ENCODE measurements at regions not wholly inside any gene's neighbourhood (a gene's known extent, or its start where the extent isn't known, plus 50 kb on each side); places are given as distances from the start of the nearest gene placed in this dataset.

DNA sequence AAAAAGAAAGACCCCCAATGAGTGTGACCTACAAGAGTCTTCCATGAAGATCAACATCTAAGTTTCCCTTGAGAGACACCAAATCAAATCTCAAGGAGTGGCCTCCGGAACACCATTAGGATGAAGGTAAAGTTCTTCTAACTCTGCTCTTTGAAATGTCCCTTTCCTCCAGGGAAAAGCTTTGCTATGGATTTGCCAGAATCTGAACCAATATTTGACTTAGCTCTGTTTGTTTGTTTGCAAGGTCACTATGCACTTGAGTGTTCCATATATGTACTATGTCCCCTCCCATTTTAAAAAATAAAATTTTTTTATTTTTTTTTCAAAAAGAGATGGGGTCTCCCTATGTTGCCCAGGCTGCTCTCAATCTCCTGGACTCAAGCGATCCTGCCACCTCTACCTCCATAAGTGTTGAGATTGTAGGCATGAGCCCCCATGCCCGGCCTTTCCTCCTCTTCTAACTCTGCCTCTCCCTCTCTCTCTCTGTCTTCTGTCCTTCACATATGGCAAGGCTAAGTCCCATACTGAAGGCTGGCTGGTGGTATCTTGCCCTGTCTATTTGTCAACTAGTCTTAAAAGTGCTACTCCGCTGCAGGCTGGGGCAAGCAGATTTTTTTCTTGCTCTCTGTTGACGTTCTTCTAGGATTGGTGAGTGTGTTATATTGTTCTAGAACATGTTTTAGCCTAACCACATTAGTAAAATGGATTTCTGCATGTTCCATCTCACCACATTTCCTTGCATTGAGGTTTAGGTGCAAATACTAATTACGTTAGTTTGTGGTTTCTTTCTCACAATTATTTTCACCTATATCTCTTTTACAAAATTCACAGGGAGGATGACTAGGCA is 276.7 kb upstream of the DYNLRB2 start:
- intact Hi-C loops (cut with micrococcal nuclease) = no loop called here
- Mint-ChIP-seq H3K9me3 (ENCODE audit: unreplicated experiment) (no peaks in the 10 kb centered on the region), H3K36me3 (ENCODE audit: insufficient read depth, unreplicated experiment) (no peaks in the 10 kb centered on the region), H3K4me1 (ENCODE audit: insufficient read depth, unreplicated experiment) (no peaks in the 10 kb centered on the region), H3K27ac (ENCODE audit: low read depth, unreplicated experiment) (no peak overlapping the region), H3K4me3 (ENCODE audit: unreplicated experiment) (no peak overlapping the region), H3K27me3 (ENCODE audit: insufficient read depth, unreplicated experiment) (no peaks in the 10 kb centered on the region)
- no peak for DNase-seq (ENCODE audit: unreplicated experiment)
- no TSS peak for BruUV-seq (replicated peaks)
- CTCF ChIA-PET = interaction anchor here (0.5 kb wide), 1 partner anchor 985 kb away, joined by 3 read pairs; no protein-coding TSS in a partner anchor
- TF ChIP-seq, protein P1, sequence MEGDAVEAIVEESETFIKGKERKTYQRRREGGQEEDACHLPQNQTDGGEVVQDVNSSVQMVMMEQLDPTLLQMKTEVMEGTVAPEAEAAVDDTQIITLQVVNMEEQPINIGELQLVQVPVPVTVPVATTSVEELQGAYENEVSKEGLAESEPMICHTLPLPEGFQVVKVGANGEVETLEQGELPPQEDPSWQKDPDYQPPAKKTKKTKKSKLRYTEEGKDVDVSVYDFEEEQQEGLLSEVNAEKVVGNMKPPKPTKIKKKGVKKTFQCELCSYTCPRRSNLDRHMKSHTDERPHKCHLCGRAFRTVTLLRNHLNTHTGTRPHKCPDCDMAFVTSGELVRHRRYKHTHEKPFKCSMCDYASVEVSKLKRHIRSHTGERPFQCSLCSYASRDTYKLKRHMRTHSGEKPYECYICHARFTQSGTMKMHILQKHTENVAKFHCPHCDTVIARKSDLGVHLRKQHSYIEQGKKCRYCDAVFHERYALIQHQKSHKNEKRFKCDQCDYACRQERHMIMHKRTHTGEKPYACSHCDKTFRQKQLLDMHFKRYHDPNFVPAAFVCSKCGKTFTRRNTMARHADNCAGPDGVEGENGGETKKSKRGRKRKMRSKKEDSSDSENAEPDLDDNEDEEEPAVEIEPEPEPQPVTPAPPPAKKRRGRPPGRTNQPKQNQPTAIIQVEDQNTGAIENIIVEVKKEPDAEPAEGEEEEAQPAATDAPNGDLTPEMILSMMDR (IDR thresholded peaks at IDR 0.05; ENCODE audit: unreplicated experiment) = no peak
- POLR2A ChIA-PET = no interaction called here

DNA sequence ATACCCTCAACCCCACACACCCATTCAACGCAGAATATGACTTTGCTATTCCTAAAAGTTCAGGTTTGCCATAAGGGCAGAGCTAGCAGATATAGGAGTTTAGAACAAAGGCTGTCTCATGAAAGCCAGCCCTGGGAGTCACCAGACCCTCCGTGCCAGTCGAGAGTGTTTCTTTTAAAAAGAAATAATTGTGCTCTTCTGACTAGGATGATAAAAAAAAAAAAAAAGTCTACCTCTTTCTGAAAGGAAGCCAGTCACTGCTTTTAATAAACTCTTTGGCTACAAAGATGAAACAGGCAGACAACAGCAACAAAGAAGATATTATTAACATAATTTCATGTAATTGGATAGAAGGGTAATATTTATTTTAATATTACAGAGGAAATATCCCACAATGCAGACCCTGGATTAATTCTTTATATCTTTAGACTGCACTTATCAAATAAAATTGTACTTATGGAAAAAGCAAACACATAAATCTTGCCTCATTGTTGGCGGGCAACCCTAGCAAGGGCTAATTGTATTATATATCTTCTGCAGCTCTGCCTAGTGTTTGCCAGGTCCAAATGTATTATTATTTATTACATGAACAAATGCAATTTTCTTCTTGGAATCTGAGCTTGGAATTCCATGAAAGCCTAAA is 277.5 kb upstream of the DYNLRB2 start:
- DNase-seq (ENCODE audit: unreplicated experiment) = no peak
- intact Hi-C loops (cut with micrococcal nuclease) = no loop called here
- no peak overlapping the region for H3K27ac Mint-ChIP-seq (ENCODE audit: low read depth, unreplicated experiment)
- TF ChIP-seq, protein P1 (IDR thresholded peaks at IDR 0.05; ENCODE audit: unreplicated experiment) = no peak
- H3K9me3 Mint-ChIP-seq (ENCODE audit: unreplicated experiment) = no peaks in the 10 kb centered on the region
- CTCF ChIA-PET = interaction anchor here (0.6 kb wide), 1 partner anchor 711 kb away, joined by 3 read pairs; no protein-coding TSS in a partner anchor
- no TSS peak for BruUV-seq (replicated peaks)
- POLR2A ChIA-PET = no interaction called here
- no peak overlapping the region for H3K4me3 Mint-ChIP-seq (ENCODE audit: unreplicated experiment)
- H3K4me1 Mint-ChIP-seq (ENCODE audit: insufficient read depth, unreplicated experiment) = no peaks in the 10 kb centered on the region
- no peaks in the 10 kb centered on the region for H3K36me3 Mint-ChIP-seq (ENCODE audit: insufficient read depth, unreplicated experiment)
- H3K27me3 Mint-ChIP-seq (ENCODE audit: insufficient read depth, unreplicated experiment) = no peaks in the 10 kb centered on the region

DNA sequence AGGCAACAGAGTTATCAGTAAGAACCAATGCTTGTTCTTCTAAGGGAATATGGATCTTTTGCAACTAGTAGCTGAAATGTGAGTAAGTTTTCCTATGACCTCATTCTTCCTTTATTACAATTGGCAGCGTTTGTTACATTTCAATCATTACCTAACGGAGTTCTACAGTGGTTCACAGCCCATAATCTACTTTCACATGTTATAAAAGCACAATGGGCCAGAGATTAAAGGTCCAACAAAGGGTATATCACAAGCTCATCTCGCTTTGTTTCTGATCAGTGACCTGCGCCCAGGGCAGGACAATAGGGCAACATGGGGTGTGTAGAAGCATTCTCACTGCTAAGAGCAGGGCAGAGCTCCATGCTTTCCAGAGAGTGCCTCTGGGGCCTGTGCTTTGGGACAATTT is 279.9 kb upstream of the DYNLRB2 start:
- H3K4me1 Mint-ChIP-seq (ENCODE audit: insufficient read depth, unreplicated experiment) = no peaks in the 10 kb centered on the region
- POLR2A ChIA-PET = interaction anchor here (1.1 kb wide), 1 partner anchor 12 kb away, joined by 4 read pairs; no protein-coding TSS in a partner anchor
- no peak overlapping the region for H3K27ac Mint-ChIP-seq (ENCODE audit: low read depth, unreplicated experiment)
- H3K4me3 Mint-ChIP-seq (ENCODE audit: unreplicated experiment) = no peak overlapping the region
- TF ChIP-seq, protein P1 (IDR thresholded peaks at IDR 0.05; ENCODE audit: unreplicated experiment) = no peak
- no peaks in the 10 kb centered on the region for H3K36me3 Mint-ChIP-seq (ENCODE audit: insufficient read depth, unreplicated experiment)
- DNase-seq (ENCODE audit: unreplicated experiment) = no peak
- H3K9me3 Mint-ChIP-seq (ENCODE audit: unreplicated experiment) = no peaks in the 10 kb centered on the region
- CTCF ChIA-PET = interaction anchor here (0.7 kb wide), 1 partner anchor 13 kb away, joined by 3 read pairs; no protein-coding TSS in a partner anchor
- intact Hi-C loops (cut with micrococcal nuclease) = no loop called here
- no TSS peak for BruUV-seq (replicated peaks)
- no peaks in the 10 kb centered on the region for H3K27me3 Mint-ChIP-seq (ENCODE audit: insufficient read depth, unreplicated experiment)

DNA sequence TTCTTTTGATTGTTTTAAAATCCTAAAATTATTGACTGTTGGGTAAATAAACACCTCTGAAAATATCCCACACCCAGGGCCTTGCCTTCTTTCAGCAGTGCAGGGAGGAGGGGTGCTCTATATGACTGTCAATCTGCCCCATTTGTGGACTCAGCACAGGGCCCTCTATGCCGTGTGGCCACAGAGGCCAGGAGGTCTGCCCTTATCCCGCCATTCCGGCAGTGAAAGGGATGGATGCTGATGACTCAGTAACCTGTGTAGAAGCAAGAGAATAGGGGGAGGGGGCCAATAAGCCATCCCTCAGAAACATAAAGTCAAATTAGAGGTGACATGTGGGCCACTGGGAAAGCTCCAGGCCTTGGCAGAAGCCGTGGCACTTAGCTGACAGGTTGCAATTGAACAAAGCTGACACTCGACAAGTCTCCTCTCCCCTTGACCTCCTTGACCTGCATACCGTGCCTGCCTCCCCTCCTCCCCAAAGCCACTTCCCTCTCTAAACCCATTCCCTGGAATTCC is 281.4 kb upstream of the DYNLRB2 start:
- no TSS peak for BruUV-seq (replicated peaks)
- H3K27ac Mint-ChIP-seq (ENCODE audit: low read depth, unreplicated experiment) = no peak overlapping the region
- no peaks in the 10 kb centered on the region for H3K9me3 Mint-ChIP-seq (ENCODE audit: unreplicated experiment)
- no peaks in the 10 kb centered on the region for H3K27me3 Mint-ChIP-seq (ENCODE audit: insufficient read depth, unreplicated experiment)
- intact Hi-C loops (cut with micrococcal nuclease) = no loop called here
- no peaks in the 10 kb centered on the region for H3K4me1 Mint-ChIP-seq (ENCODE audit: insufficient read depth, unreplicated experiment)
- H3K36me3 Mint-ChIP-seq (ENCODE audit: insufficient read depth, unreplicated experiment) = no peaks in the 10 kb centered on the region
- TF ChIP-seq, protein P1 (IDR thresholded peaks at IDR 0.05; ENCODE audit: unreplicated experiment) = no peak
- DNase-seq (ENCODE audit: unreplicated experiment) = no peak
- POLR2A ChIA-PET = no interaction called here
- H3K4me3 Mint-ChIP-seq (ENCODE audit: unreplicated experiment) = no peak overlapping the region
- CTCF ChIA-PET = no interaction called here

Measured in MCF 10A (cell line).